GM12892 (cell line): ENCODE measurements at regions not wholly inside any gene's neighbourhood (a gene's known extent, or its start where the extent isn't known, plus 50 kb on each side); places are given as distances from the start of the nearest gene placed in this dataset.

ENCODE experiments used
- POLR2A ChIP-seq: IDR thresholded peaks from 2 replicates; pipeline ENCODE4 v1.6.1; 2011; ENCODE audit warnings: low read depth, low read length, control low read depth
- TAF1 ChIP-seq: IDR thresholded peaks from 2 replicates; pipeline ENCODE4 v1.6.1; 2011; ENCODE audit warnings: low read depth, mild to moderate bottlenecking, control low read depth, low read length, borderline replicate concordance

DNA sequence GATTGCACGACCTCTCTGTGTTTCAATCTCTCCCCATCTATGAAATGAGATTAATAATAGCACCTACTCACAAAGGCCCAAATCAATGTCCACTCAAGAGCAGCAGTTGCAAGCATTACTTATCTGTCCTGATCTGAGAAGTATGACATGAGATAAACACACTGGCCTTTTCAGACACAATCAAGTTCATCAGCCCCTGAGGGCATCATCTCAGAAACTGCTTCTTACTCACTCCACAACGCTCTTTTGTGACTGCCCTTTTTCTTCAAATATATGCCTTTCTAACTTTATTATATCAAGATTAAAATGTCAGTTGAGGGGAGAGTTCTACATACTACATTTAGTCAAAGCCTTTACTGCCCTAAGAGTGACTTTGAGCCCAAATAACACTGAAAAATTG, 371.9 kb upstream of the SPAG17 start:
- TF ChIP-seq POLR2A (no peak), TAF1 (no peak)
